Glomerular endothelial cell (primary cell): ENCODE measurements at regions not wholly inside any gene's neighbourhood (a gene's known extent, or its start where the extent isn't known, plus 50 kb on each side); places are given as distances from the start of the nearest gene placed in this dataset.

Experiments
- DNase-seq: peaks from one replicate; pipeline ENCODE4 v3.0.0-alpha.2; 2011; ENCODE audit warnings: low read depth, low spot score; ENCODE audit errors: extremely low read depth

DNA sequence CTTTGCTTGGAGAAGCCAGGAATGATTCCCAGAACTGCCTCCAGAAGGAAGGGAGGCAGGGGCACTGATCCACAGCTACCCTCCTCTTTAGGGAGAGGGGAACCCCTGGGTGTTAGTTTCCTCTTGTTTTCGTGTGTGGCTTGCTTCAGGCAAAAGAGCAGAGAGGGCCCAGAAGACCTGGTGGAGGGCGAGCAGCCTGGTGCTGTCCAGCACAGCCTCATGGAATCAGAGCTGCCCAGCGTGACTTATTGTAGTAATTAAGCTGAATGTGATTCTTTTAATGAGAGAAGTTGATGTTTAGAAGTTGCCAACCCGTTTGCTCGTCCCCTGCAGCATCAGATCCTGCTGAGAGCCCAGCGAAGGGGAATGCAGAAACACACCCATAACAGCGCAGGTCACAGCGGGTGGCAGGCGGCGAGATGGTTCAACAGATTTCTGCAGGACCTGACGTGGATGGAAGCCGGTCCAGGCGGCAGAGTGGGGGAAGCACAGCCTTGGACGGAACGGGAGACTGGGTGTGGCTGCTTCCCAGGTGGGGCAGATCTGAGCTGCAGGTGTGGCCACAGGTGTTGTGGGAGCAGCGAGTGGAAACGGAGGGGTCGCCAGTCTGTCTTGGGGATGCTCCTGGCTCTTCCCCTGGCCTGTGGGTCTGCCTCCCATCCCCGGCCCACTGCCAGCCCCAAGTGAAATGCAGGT lies 53.7 kb upstream of the SHH start:
- DNase-seq: no peak

DNA sequence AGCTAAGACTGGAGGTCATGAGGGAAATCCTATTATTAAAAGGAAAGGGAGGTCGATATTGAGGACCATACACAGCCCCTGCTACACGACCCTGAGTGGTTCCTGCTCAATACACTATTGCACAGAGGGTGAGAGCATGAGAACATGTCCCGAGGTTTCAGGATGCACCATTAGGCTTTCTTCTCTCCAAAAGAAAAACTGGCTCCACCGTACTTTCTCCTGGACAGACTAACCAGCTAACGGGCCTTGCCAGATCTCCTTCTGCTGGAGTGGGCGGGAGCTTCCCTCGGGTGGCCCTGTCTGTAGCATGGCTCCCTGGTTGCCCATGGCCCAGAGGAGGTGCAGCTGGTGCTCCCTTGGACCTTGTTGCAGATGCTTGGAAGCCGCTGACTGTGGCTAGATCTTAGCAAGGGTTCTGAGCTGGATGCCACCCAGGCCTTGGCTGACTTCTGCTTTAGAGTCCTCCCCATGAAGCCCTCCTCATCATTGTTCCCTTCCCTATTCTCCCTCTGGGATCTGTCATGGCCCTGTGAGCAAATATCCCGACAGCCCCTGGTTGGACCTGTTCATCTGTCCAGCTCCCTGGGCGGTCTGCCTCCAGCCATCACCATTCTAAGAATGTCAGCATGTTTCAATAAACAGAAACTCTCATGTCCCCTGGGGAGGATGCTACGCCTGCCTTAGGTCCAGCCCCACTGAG lies 52.9 kb upstream of the SHH start:
- no peak for DNase-seq

DNA sequence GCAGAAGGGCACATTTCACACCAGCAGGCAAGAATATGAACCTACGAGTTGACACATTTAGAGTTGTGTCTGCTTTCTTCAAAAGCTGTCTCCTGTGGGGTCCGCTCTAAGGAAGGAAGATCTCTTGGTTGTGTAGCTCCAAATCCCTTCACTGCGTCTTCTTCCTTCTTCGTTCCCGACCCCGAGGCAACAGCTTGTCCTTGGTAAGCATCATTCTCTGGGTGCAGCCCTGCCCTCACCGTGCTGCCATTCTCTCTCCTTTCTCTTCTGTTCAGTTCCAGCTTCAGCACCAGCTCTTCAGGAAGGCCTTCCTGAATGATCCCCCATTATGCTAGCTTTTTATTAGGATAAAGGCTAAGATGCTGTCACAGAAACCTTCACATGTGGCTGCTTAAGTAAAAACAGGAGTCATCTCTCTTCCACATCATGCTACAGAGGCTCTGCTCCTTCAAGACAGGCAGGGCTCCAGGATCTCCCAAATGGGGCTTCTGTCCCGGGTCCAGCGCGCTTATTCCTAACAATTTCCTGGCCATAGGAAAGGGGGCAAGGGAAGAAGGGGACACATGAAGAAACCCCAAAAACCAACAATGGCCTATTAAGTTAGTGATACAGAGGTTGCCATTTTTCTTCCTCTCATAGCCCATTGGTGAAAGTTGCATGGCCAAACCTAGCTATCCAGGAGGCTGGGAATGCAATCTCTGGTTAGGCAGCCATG lies 52.2 kb upstream of the SHH start:
- DNase-seq: no peak

DNA sequence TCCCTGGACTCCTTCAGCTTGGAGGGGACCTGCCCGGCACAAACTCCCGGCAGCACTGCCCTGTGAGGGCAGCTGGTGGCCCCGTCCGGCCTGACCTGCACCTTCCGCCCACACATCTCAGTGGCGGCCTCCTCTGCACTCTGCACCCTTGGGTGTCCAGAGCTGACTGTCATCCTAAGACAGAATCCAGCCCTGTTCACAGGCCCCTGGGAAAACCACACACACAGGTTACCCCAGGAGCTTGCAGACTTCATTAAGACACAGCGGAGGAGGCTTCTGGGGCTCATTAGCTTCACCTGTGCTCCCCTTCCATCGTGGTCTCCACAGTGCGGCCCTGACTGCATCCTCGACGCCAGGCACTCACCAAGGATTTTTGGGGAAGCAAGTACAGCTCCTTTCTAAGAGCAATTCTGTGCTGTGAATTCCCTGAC lies 51.5 kb upstream of the SHH start:
- no peak for DNase-seq

DNA sequence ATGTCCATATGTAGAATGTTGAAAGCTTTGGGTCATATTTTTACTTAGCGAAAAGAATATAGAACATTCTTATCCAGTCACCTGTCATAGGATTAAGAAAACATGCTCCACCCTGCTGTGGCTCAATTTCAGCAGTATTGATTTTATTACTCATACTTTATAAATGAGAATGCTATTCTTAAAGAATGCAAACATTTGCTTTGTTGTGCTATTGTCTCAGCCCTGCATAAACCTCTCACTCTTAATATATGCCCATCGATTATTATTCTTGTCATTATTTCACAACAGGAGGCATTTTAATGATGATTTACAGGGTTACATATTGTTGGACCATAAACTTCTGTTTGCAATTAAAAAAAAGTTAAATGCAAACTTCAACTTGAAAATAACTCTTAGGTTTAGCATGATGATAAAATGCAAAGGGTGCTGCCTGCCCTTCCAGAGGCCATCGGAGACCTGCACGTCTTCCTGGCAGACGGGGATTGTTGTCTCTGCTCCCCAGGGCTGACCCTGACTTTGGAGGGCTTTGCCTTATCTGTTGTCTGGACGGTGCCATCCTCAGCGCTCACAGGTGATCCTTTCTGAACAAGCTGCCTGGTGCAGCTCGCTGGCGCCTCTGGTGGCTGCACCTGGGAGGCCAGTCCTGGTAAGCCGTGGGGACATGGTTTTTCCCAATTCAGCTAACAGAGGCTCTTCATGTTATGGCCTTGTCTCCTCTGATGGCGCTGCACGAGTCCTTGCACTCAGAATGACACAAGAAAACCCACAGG lies 50.0 kb upstream of the SHH start:
- DNase-seq: no peak
